ENCODE measurements at regions not wholly inside any gene's neighbourhood (a gene's known extent, or its start where the extent isn't known, plus 50 kb on each side); places are given as distances from the start of the nearest gene placed in this dataset.

DNA sequence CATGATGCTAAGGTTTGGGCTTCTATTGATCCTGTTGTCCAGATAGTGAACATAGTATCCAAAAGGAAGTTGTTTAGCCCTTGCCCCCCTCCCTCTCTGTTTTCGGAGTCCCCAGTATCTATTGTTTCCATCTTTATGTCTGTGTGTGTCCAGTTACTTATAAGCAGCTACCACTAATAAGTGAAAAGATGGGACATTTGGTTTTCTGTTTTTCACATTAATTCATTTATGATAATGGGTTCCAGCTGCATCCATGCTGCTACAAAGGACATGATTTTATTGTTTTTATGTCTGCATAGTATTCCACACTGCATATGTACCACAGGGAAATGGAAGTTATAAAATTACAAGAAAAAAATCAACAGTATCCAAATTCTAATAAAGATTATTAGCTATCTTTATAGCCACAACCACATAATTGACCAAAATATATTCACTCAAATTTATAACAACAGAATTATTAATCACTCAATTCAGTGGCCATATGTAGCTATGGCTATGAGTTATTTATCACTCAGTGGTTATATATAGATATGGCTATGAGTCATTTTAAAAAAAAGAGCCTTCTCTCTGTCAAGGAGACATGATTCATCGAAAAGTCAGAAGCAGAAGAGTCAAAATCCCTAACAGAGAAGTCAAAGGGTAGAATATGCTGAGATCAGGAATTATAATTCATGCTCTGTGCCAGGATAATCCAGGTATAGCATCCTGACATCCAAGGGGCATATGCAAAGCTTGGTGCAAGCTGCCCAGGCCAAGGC lies 367.5 kb downstream of the DEPDC1B start:
- peaks cover 0 to 19% (median 0%) of the 10 kb centered on the region in 8 donors for H3K9me3 ChIP-seq
- no peak for DNase-seq
- H3K27ac ChIP-seq, result no peak overlapping the region
- WGBS, 5 donors, result 63 to 84% (median 73%) methylated on average over 2 of the region's 2 CpGs
- no peaks in the 10 kb centered on the region for H3K27me3 ChIP-seq (replicated peaks in 1 of 7)
- TF ChIP-seq, protein P1, sequence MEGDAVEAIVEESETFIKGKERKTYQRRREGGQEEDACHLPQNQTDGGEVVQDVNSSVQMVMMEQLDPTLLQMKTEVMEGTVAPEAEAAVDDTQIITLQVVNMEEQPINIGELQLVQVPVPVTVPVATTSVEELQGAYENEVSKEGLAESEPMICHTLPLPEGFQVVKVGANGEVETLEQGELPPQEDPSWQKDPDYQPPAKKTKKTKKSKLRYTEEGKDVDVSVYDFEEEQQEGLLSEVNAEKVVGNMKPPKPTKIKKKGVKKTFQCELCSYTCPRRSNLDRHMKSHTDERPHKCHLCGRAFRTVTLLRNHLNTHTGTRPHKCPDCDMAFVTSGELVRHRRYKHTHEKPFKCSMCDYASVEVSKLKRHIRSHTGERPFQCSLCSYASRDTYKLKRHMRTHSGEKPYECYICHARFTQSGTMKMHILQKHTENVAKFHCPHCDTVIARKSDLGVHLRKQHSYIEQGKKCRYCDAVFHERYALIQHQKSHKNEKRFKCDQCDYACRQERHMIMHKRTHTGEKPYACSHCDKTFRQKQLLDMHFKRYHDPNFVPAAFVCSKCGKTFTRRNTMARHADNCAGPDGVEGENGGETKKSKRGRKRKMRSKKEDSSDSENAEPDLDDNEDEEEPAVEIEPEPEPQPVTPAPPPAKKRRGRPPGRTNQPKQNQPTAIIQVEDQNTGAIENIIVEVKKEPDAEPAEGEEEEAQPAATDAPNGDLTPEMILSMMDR (IDR thresholded peaks at IDR 0.05 in 8 of 11, conservative IDR thresholded peaks at IDR 0.05 in 3 of 11), result no peak
- TF ChIP-seq POLR2A (IDR thresholded peaks at IDR 0.05) (no peak), POLR2AphosphoS5 (IDR thresholded peaks at IDR 0.05) (no peak)
- H3K36me3 ChIP-seq, result no peaks in the 10 kb centered on the region
- no peak overlapping the region for H3K4me3 ChIP-seq
- intact Hi-C loops (cut with DNase I; ENCODE audit: low total_unique reads), result no loop called here
- H3K4me1 ChIP-seq, result no peaks in the 10 kb centered on the region

DNA sequence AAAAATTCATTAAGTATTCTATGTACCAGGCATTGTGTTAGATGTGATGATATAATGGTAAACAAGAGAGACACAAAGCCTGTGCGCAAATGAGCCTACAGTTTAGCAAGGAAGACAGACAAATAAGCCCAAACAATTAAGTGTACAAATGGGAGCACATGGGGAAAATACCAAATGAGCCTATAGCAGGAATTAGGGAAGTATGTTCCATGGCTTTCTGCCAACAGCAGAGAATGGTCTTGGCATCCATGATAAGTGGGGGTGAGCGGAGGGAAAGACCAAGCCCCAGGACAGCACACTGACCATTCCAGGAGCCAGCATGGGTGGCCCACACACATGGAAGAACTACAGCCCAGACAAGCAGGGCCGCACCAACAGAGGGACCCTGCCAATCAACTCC lies 369.7 kb downstream of the DEPDC1B start:
- DNase-seq, result no peak
- Histone ChIP-seq H3K9me3 (peaks cover 0 to 20% (median 0%) of the 10 kb centered on the region in 8 donors), H3K4me3 (no peak overlapping the region), H3K27me3 (replicated peaks in 1 of 7) (no peaks in the 10 kb centered on the region), H3K27ac (no peak overlapping the region), H3K36me3 (no peaks in the 10 kb centered on the region), H3K4me1 (no peaks in the 10 kb centered on the region)
- WGBS, 5 donors, result 89 to 96% (median 93%) methylated on average over 3 of the region's 3 CpGs
- intact Hi-C loops (cut with DNase I; ENCODE audit: low total_unique reads), result no loop called here
- TF ChIP-seq POLR2AphosphoS5 (IDR thresholded peaks at IDR 0.05) (no peak), POLR2A (IDR thresholded peaks at IDR 0.05) (no peak)
- TF ChIP-seq, protein P1 (IDR thresholded peaks at IDR 0.05 in 8 of 11, conservative IDR thresholded peaks at IDR 0.05 in 3 of 11), result no peak

DNA sequence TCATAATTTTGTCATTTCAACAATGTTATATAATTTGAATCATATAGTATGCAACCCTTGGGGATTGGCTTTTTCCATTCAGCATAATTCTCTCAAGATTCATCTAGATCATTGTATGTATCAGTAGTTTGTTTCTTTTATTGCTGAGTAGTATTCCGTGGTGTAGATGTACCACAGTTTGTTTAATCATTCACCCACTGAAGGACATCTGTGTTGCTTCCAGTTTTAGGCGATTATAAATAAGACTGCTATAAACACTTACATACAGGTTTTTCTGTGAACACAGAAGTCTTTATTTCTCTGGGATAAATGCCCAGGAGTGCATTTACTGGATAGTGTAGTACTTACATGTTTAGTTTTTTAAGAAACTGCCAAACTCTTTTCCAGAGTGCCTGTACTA lies 374.1 kb downstream of the DEPDC1B start:
- H3K4me1 ChIP-seq, result no peaks in the 10 kb centered on the region
- TF ChIP-seq, protein P1 (IDR thresholded peaks at IDR 0.05 in 8 of 11, conservative IDR thresholded peaks at IDR 0.05 in 3 of 11), result no peak
- TF ChIP-seq POLR2AphosphoS5 (IDR thresholded peaks at IDR 0.05) (no peak), POLR2A (IDR thresholded peaks at IDR 0.05) (no peak)
- H3K4me3 ChIP-seq, result no peak overlapping the region
- no peak for DNase-seq
- WGBS, 5 donors, result 79 to 99% (median 92%) methylated on average over 2 of the region's 2 CpGs
- peaks cover 0 to 33% (median 8%) of the 10 kb centered on the region in 8 donors for H3K9me3 ChIP-seq
- H3K27ac ChIP-seq, result no peak overlapping the region
- intact Hi-C loops (cut with DNase I; ENCODE audit: low total_unique reads), result no loop called here
- no peaks in the 10 kb centered on the region for H3K36me3 ChIP-seq
- H3K27me3 ChIP-seq (replicated peaks in 1 of 7), result no peaks in the 10 kb centered on the region

DNA sequence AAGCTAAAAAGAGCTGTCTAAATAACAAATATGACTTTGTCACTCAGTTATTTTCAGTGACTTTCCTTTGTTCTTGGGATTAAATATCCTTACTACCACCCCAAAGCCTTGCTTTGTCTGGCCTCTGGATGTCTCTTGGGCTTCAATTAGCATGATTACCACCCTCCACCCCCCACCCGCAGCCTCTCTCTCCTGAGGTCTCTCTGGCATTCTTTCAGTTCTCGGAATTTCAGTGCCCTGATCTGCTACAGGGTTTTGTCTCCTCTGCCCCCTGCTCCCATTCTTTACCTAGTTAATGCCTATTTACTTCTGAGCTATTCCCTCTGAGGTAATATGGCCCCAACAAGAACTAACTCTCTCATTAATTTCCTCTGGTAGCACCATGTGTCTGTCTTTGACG lies 376.4 kb downstream of the DEPDC1B start:
- Histone ChIP-seq H3K4me1 (no peaks in the 10 kb centered on the region), H3K36me3 (no peaks in the 10 kb centered on the region), H3K4me3 (no peak overlapping the region), H3K27me3 (replicated peaks in 1 of 7) (no peaks in the 10 kb centered on the region), H3K9me3 (peaks cover 0 to 41% (median 24%) of the 10 kb centered on the region in 8 donors), H3K27ac (no peak overlapping the region)
- 80 to 88% (median 83%) methylated on average over 3 of the region's 3 CpGs for WGBS, 5 donors
- DNase-seq, result no peak
- intact Hi-C loops (cut with DNase I; ENCODE audit: low total_unique reads), result no loop called here
- TF ChIP-seq POLR2A (IDR thresholded peaks at IDR 0.05) (no peak), POLR2AphosphoS5 (IDR thresholded peaks at IDR 0.05) (no peak)
- TF ChIP-seq, protein P1 (IDR thresholded peaks at IDR 0.05 in 8 of 11, conservative IDR thresholded peaks at IDR 0.05 in 3 of 11), result no peak

Measured in spleen (tissue), 11 donors.